ENCODE measurements at regions not wholly inside any gene's neighbourhood (a gene's known extent, or its start where the extent isn't known, plus 50 kb on each side); places are given as distances from the start of the nearest gene placed in this dataset.

DNA sequence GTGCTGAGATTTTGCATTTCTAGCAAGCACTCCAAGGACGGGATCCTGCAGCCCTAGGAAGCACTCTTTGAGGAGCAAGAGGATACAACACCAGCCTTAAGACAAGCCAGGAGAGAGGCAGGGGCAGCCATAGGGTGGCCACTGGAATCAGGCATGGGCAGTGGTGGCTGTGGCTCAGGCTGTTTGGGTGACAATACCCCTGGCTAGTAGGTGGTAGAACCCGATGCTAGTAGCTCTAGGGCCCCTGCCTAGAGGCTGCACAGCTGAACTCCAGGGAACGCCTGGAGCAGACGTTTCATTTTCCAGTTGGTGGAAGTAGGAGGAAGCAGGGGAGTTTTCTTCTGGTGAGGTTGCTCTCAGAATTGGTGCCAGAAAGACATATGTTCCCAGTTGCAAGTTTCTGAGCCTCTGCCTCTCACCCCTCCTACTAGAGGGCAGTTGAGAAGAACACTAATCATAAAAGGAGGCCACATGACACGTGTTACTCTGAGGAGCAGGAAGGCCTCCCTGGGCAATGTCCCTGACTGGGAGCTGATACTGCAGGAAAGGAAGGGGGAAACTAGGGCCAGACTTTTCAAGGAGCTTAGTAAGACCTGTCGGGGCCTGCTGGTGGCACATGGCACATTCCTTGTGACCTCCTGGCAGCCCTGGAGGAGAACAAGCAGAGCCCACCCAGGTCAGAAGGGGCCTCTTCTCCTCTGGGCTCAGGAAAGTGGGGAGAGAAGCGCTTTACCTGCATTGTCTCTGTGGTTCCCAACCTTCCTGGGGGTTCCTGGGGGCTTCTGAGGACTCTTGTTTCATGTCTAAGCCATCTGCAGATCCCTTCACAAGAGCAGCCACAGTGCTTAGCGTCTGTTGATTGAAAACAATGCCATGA, 56.6 kb upstream of the DRD2 start:
- no peak overlapping the region for H3K4me3 ChIP-seq
- no peaks in the 10 kb centered on the region for H3K9me3 ChIP-seq
- TF ChIP-seq, protein P1, sequence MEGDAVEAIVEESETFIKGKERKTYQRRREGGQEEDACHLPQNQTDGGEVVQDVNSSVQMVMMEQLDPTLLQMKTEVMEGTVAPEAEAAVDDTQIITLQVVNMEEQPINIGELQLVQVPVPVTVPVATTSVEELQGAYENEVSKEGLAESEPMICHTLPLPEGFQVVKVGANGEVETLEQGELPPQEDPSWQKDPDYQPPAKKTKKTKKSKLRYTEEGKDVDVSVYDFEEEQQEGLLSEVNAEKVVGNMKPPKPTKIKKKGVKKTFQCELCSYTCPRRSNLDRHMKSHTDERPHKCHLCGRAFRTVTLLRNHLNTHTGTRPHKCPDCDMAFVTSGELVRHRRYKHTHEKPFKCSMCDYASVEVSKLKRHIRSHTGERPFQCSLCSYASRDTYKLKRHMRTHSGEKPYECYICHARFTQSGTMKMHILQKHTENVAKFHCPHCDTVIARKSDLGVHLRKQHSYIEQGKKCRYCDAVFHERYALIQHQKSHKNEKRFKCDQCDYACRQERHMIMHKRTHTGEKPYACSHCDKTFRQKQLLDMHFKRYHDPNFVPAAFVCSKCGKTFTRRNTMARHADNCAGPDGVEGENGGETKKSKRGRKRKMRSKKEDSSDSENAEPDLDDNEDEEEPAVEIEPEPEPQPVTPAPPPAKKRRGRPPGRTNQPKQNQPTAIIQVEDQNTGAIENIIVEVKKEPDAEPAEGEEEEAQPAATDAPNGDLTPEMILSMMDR (IDR thresholded peaks at IDR 0.05), result no peak
- no peak overlapping the region for H3K27ac ChIP-seq
- no peaks in the 10 kb centered on the region for H3K27me3 ChIP-seq
- DNase-seq (ENCODE audit: low spot score), result no peak
- H3K36me3 ChIP-seq, result no peaks in the 10 kb centered on the region
- no peaks in the 10 kb centered on the region for H3K4me1 ChIP-seq

DNA sequence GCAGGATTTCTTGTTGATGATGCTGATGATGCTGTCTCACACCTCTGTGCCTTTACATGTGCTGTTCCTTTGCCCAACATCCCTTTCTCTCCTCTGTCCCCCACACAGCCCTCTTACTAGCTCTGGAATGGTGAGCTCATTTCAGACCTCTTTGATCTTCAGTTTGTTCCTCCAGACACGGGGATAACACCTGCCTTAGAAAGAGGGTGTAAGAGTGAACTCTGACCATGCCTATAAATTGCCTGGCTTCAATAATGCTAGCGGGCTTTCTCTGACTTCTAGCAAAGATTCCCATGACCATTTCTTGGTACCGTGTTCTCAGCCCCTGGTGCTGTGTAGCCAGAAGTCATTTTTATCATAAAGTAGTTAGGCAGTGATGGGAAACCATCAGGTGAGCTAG, 55.9 kb upstream of the DRD2 start:
- Histone ChIP-seq H3K36me3 (no peaks in the 10 kb centered on the region), H3K9me3 (no peaks in the 10 kb centered on the region), H3K27ac (no peak overlapping the region), H3K4me1 (no peaks in the 10 kb centered on the region), H3K27me3 (no peaks in the 10 kb centered on the region), H3K4me3 (no peak overlapping the region)
- TF ChIP-seq, protein P1 (IDR thresholded peaks at IDR 0.05), result no peak
- no peak for DNase-seq (ENCODE audit: low spot score)

DNA sequence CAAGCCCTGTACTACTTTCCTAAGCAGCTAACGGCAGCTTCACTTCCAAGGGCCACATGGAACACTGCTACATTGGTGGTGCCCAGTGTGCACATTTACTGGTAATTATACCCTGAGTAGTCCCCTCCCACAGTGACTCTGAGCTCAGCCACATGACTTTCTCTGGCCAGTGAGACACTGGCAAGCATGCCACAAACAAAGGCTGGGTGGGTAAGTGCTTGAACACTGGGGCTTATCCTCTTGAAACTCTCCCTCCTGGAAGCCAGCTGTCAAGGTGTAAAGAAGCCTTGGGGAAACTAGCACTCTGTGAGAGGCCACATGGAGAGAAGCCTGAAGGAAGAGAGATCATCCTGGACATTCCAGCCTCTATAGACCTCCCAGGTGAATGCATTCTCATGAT, 54.4 kb upstream of the DRD2 start:
- Histone ChIP-seq H3K27ac (no peak overlapping the region), H3K9me3 (no peaks in the 10 kb centered on the region), H3K36me3 (no peaks in the 10 kb centered on the region), H3K4me3 (no peak overlapping the region), H3K4me1 (no peaks in the 10 kb centered on the region), H3K27me3 (no peaks in the 10 kb centered on the region)
- TF ChIP-seq, protein P1 (IDR thresholded peaks at IDR 0.05), result no peak
- DNase-seq (ENCODE audit: low spot score), result no peak

DNA sequence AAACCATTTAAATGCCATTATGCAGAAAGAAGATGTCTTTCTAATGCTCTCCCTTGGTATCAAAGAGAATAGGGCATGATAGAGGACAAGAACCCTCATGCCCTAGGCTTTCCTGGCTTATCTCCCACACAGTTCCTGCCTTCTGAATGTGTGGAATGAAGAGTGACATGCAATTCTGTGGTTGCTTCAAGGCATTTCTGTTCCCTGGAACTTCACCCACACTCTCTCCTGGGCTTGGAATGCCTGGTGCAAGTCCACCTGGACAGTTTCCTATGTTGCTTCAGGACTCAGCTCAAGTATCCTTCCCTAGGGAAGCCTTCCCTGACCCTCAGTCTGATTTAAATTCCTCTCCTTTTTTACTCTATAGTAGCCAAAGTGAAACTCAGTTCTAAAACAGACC, 53.8 kb upstream of the DRD2 start:
- H3K36me3 ChIP-seq, result no peaks in the 10 kb centered on the region
- H3K4me3 ChIP-seq, result no peak overlapping the region
- DNase-seq (ENCODE audit: low spot score), result no peak
- no peaks in the 10 kb centered on the region for H3K4me1 ChIP-seq
- H3K27ac ChIP-seq, result no peak overlapping the region
- H3K9me3 ChIP-seq, result no peaks in the 10 kb centered on the region
- TF ChIP-seq, protein P1 (IDR thresholded peaks at IDR 0.05), result no peak
- H3K27me3 ChIP-seq, result no peaks in the 10 kb centered on the region

DNA sequence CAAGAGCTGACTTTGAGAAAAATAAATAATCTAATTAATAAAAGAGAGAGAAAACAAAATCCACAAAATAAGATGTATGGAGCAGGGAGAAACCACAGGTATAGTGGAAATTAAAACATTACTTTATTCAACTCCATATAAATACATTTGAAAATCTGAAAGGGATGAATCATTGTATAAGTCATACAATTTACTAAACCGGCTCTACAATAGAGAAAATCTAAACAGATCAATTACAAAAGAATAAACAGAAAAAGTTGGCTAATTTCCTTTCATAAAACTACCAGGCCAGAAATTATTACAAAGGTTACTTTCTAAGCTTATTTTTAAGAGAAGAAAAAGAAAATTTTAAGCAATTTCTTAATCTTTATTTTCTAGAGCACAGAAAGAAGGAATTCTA, 51.3 kb upstream of the DRD2 start:
- no peaks in the 10 kb centered on the region for H3K36me3 ChIP-seq
- DNase-seq (ENCODE audit: low spot score), result no peak
- H3K27me3 ChIP-seq, result no peaks in the 10 kb centered on the region
- H3K9me3 ChIP-seq, result no peaks in the 10 kb centered on the region
- H3K27ac ChIP-seq, result no peak overlapping the region
- TF ChIP-seq, protein P1 (IDR thresholded peaks at IDR 0.05), result no peak
- H3K4me3 ChIP-seq, result no peak overlapping the region
- no peaks in the 10 kb centered on the region for H3K4me1 ChIP-seq

Measured in right atrium auricular region (tissue), 2 donors.